Loucy (cell line): ENCODE measurements at regions not wholly inside any gene's neighbourhood (a gene's known extent, or its start where the extent isn't known, plus 50 kb on each side); places are given as distances from the start of the nearest gene placed in this dataset.

ENCODE experiments used
- EZH2phosphoT487 ChIP-seq: fragments of 200-600 bp; IDR thresholded peaks from 2 replicates; pipeline ENCODE4 v1.6.1; 2018; ENCODE audit warnings: antibody characterized with exemption, mild to moderate bottlenecking, moderate library complexity, borderline replicate concordance
- TF ChIP-seq, protein P1 (sequence below): fragments of 200-600 bp; sonication (generic); conservative IDR thresholded peaks from 2 replicates; pipeline ENCODE4 v1.5.1; 2014; ENCODE audit warnings: mild to moderate bottlenecking, antibody characterized with exemption, low read length

DNA sequence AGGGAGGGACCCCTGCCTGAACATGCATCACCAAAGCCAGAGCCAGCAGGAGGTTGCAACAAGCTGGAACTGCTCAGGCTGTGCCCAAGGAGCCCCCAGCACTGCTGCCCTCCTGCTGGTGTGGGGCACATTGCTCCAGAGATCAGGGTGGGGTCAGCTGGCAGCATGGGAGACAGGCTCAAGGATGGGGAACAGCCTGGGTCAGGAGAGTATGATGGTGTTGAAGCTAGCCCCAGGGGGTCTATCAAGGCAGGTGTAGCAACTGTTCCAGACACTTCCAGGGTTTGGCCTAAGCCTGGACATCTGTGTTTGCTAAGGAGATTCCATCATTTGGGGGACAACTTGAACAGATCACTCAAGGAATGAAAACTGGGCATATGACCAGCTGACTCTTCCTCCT lies 133.1 kb downstream of the ATPSCKMT start:
- TF ChIP-seq, protein P1, sequence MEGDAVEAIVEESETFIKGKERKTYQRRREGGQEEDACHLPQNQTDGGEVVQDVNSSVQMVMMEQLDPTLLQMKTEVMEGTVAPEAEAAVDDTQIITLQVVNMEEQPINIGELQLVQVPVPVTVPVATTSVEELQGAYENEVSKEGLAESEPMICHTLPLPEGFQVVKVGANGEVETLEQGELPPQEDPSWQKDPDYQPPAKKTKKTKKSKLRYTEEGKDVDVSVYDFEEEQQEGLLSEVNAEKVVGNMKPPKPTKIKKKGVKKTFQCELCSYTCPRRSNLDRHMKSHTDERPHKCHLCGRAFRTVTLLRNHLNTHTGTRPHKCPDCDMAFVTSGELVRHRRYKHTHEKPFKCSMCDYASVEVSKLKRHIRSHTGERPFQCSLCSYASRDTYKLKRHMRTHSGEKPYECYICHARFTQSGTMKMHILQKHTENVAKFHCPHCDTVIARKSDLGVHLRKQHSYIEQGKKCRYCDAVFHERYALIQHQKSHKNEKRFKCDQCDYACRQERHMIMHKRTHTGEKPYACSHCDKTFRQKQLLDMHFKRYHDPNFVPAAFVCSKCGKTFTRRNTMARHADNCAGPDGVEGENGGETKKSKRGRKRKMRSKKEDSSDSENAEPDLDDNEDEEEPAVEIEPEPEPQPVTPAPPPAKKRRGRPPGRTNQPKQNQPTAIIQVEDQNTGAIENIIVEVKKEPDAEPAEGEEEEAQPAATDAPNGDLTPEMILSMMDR: no peak
- no peak for TF ChIP-seq EZH2phosphoT487
